ENCODE measurements at regions not wholly inside any gene's neighbourhood (a gene's known extent, or its start where the extent isn't known, plus 50 kb on each side); places are given as distances from the start of the nearest gene placed in this dataset.

DNA sequence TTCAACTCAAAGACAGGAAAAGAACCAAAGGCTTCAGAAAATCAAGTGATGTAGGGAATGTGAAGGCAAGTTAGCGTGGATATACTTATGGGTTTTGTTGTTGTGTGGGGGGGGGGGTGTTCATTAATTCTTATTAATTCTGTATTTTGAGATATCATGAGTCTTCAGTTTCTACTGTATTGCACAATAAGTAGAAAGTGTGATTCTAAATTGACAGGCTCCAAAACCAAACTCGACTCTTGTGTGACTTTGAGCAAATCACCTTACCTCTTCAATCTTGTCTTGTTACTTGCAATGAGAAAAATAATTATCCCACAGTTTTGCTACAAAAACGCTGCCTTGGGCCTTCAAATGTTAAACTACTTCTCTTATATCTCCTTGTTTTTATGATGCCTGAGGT is 453.9 kb upstream of the GOT2 start:
- Mint-ChIP-seq H3K36me3 (ENCODE audit: low read depth) (no peaks in the 10 kb centered on the region), H3K4me3 (no peak overlapping the region), H3K9me3 (no peaks in the 10 kb centered on the region), H3K27me3 (no peaks in the 10 kb centered on the region), H3K4me1 (ENCODE audit: low read depth) (no peaks in the 10 kb centered on the region), H3K27ac (no peak overlapping the region)

DNA sequence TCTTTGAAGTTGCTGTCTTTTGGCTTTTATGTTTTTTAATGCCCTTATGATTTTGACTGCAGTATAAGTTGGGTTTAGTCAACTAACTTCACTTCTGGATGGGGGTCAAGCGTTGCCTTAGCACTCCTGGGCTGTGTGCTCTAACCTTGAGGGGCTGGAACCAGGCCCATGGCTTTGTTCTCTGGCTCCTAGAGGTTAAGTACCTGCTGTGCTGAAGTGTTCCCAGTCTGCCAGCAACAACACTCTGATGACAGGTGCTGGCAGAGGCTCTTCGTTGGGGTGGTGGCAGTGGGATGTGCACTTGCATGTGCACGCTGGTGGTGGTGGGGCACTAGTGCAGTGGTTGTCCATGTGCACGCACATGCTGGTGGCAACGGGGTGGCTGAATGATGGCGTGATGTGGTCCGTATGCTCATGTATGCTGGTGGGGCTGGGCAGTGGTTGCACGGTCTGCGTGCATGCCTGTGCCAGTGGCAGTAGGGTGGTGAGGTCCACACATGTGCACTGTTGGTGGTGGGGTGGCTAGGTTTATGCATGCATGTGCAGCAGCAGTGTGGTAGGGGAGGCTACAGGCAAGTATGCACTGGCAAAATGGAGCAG is 447.8 kb upstream of the GOT2 start:
- Mint-ChIP-seq H3K9me3 (no peaks in the 10 kb centered on the region), H3K4me3 (no peak overlapping the region), H3K27ac (no peak overlapping the region), H3K27me3 (no peaks in the 10 kb centered on the region), H3K4me1 (ENCODE audit: low read depth) (no peaks in the 10 kb centered on the region), H3K36me3 (ENCODE audit: low read depth) (no peaks in the 10 kb centered on the region)

DNA sequence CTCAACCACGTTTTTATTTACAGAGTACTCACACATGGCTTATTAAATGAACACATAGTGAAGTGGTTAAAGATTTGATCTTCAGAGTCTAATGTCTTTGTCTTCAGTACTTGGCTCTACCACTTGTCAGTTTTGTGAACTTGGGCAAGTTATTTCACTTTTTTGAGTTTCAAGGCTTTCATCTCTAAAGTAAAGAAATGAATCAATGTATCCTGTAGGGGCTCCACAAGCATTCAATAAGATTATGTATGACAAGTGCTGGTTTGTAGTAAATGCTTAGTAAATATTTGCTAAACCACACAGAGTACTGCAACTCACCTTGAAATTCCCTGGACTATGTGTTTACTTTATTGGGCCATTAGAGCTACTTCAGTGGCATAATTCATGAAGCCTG is 446.0 kb upstream of the GOT2 start:
- no peak overlapping the region for H3K27ac Mint-ChIP-seq
- H3K27me3 Mint-ChIP-seq = no peaks in the 10 kb centered on the region
- H3K9me3 Mint-ChIP-seq = no peaks in the 10 kb centered on the region
- H3K36me3 Mint-ChIP-seq (ENCODE audit: low read depth) = no peaks in the 10 kb centered on the region
- H3K4me1 Mint-ChIP-seq (ENCODE audit: low read depth) = no peaks in the 10 kb centered on the region
- H3K4me3 Mint-ChIP-seq = no peak overlapping the region

DNA sequence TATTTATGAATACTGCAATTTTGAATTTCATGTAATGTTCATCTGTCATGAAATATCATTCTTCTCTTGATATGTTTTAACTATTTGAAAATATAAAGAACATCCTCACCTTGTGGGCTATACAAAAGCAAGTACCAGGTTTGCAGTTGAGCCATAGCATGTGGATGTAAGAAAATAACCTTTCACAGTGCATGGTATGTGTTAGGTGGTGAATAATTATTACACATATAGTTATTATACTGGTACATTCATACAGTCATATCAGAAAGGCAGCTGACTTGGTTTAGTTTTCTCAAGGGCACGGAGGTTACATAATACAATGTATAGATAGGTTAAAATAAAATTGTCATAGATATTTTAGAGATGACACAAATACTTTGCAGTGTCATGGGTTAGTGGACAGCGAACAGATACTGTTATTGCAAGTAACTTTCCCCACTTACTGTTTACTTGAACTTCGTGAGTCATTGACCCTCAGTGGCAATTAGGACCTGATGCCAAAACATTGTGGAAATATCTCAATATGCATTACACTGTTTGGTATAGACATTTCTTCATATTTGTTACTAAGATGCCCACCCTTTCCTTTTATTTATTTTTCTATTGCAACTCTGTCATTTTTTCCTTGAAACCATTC is 445.4 kb upstream of the GOT2 start:
- Mint-ChIP-seq H3K9me3 (no peaks in the 10 kb centered on the region), H3K36me3 (ENCODE audit: low read depth) (no peaks in the 10 kb centered on the region), H3K4me3 (no peak overlapping the region), H3K4me1 (ENCODE audit: low read depth) (no peaks in the 10 kb centered on the region), H3K27me3 (no peaks in the 10 kb centered on the region), H3K27ac (no peak overlapping the region)

DNA sequence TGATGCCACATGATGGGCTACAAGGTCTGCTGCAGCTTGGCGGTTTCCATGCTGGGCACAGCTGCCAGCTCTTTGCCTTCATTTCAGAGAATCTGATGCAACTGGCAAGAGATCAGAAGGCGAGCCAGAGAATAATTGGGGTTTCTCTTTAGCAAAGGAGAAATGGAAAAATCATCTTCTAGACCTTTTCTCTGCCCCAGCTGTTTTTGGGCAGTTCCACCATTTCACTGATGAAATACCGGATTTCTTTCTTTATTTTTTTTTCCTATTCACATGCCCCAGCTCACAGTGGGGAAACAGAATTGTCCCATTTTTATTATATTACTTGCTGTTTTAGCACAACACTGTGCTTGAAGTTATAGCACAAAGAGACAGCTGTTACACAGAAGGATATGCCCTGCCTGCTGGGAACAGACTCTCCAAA is 439.3 kb upstream of the GOT2 start:
- Mint-ChIP-seq H3K9me3 (no peaks in the 10 kb centered on the region), H3K27me3 (no peaks in the 10 kb centered on the region), H3K36me3 (ENCODE audit: low read depth) (no peaks in the 10 kb centered on the region), H3K4me1 (ENCODE audit: low read depth) (no peaks in the 10 kb centered on the region), H3K27ac (no peak overlapping the region), H3K4me3 (no peak overlapping the region)

DNA sequence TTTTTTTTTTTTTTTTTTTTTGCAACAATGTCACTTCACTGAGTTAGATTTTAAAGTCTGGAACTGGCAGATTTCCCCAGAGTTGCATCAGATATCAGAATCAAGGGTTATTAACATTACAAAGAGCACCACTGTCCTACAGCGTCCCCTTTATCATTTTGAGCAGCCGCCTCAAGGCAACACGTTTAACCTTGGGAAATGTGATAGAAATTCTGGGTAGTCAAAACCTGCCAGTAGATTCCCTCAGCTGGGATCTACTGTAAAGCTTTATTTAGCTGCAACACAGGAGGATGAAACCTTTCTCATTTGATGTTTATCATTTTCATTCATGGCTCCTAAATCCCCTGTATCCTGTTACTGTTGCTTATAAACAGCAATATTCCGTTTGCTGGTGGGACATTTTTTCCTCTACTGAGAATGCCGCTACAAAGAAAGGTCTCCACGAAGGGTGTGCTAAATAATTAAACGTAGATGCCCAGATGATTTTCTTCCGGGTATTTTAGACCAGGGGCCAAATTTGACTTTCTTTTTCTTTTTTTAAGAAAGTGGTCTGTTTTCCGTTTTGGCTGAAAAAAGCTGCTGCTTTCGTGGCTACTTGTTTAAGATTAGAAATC is 436.1 kb upstream of the GOT2 start:
- Mint-ChIP-seq H3K36me3 (ENCODE audit: low read depth) (no peaks in the 10 kb centered on the region), H3K4me3 (no peak overlapping the region), H3K4me1 (ENCODE audit: low read depth) (no peaks in the 10 kb centered on the region), H3K27ac (no peak overlapping the region), H3K27me3 (no peaks in the 10 kb centered on the region), H3K9me3 (no peaks in the 10 kb centered on the region)

DNA sequence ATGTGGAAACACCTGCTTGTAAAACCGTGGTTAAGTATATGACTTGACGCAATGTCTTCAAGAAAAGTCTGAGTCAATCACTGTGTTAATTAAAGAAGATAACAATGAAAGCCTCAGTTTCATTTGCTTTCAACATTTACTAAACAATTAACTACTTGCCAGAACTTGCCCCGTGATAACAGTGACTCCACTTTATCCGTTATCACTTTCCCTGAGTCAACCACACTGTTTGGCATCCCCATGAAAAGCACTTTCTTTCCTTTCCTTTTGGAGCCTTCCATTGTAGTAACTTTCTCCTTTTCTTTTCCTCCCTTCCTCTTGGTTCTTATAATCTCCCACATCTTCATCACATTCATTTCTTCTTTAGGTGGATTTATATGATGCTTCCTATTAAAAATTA is 435.1 kb upstream of the GOT2 start:
- Mint-ChIP-seq H3K27ac (no peak overlapping the region), H3K27me3 (no peaks in the 10 kb centered on the region), H3K9me3 (no peaks in the 10 kb centered on the region), H3K4me3 (no peak overlapping the region), H3K4me1 (ENCODE audit: low read depth) (no peaks in the 10 kb centered on the region), H3K36me3 (ENCODE audit: low read depth) (no peaks in the 10 kb centered on the region)

DNA sequence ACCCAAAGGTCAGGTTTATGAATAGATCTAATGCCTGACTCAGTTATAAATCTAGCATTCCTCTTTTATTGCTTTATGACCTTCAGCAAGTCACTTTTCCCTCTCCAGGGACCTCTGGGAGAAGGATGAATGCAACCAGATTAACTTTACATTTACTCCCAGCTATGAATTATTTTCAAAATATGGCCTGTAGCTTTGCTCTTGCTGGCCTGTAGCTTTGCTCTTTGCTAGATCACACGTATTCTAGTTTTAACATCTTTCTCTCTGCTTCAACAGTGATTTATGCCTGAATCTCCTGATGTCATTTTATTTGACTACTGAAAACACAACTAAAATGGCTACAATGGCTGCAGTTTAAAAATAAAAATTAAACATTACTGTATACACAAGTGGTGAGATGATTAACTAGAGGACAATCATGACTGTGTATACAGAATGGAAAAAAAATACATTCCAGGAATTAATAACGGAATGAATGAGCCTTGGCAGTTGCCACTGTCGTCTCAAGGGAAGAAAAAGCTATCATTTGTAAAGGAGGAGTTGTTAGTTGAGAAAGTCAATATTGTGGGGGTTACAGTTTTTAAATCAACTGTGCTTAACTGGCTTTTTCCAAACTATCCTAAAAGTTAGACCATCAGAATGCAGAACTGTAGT is 434.5 kb upstream of the GOT2 start:
- Mint-ChIP-seq H3K36me3 (ENCODE audit: low read depth) (no peaks in the 10 kb centered on the region), H3K4me1 (ENCODE audit: low read depth) (no peaks in the 10 kb centered on the region), H3K9me3 (no peaks in the 10 kb centered on the region), H3K27me3 (no peaks in the 10 kb centered on the region), H3K27ac (no peak overlapping the region), H3K4me3 (no peak overlapping the region)

DNA sequence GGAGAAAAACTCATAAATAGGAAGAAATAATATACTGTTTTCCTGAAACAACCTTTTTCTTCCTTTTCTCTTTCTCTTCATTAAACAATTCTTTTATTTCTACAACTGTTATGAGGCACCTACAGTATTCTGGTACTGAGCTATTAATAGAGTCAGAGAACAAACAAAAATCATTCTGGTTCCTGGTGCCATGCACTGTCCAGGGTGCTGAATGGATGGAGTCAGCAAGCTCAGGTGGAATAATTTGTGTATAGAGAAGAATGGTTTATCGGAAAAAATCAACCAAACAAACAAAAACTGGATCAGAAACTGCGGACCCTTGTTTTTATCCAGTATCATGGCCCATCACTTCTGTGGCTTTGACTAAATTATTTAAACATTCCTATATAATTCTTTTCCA is 430.3 kb upstream of the GOT2 start:
- H3K9me3 Mint-ChIP-seq = no peaks in the 10 kb centered on the region
- no peak overlapping the region for H3K27ac Mint-ChIP-seq
- H3K36me3 Mint-ChIP-seq (ENCODE audit: low read depth) = no peaks in the 10 kb centered on the region
- no peak overlapping the region for H3K4me3 Mint-ChIP-seq
- H3K4me1 Mint-ChIP-seq (ENCODE audit: low read depth) = no peaks in the 10 kb centered on the region
- no peaks in the 10 kb centered on the region for H3K27me3 Mint-ChIP-seq

DNA sequence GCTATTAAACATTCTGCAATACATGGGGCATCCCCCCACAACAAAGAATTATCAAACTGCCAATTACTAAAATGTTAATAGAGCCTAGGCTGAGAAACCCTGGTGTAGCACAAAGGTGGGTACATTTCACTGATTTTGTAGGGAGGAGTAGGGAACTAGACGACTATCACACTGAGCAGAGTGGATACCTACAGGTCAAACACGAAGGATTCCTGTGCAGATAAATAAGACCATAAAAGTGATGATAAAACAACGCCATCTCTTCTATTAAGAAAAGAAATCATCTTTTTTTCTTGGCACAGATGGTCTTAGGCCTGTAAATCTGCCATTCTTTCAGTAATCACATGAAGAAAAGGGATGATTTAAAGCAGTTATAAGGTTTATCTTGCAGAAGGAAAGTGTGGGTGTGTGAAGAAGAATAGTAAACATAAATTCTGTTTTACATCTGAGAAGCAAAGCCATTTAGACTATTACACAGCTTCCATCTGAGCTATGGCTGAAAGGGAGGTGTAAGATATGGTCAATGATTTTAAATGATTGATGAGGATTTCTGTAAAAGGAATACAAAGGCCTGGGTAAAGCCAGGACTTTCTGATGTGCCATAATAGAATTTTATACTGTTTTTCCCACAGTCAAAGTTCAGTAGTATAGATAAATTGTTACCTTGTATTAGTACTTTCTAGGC is 429.4 kb upstream of the GOT2 start:
- Mint-ChIP-seq H3K9me3 (no peaks in the 10 kb centered on the region), H3K4me1 (ENCODE audit: low read depth) (no peaks in the 10 kb centered on the region), H3K4me3 (no peak overlapping the region), H3K36me3 (ENCODE audit: low read depth) (no peaks in the 10 kb centered on the region), H3K27ac (no peak overlapping the region), H3K27me3 (no peaks in the 10 kb centered on the region)

DNA sequence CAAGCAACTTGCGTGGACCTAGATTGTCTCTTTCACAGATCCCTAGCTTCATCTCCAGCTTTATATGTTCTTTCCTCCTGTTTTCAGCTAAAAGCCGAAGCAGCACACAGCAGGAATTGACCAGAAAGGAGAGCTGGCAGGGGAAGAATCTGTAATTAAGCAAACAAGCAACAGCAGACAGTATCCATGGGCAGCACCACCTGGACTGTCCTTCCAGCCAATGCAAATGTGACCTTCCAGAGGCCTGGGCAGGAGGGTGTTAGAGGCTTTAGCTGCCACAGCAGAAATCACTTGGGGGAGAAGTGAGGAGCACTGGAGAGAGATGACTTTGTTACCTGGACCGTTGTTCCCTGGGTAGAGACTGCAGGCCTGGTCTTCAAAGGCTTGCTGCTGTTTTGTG is 427.6 kb upstream of the GOT2 start:
- Mint-ChIP-seq H3K4me3 (no peak overlapping the region), H3K4me1 (ENCODE audit: low read depth) (no peaks in the 10 kb centered on the region), H3K27ac (no peak overlapping the region), H3K9me3 (no peaks in the 10 kb centered on the region), H3K27me3 (no peaks in the 10 kb centered on the region), H3K36me3 (ENCODE audit: low read depth) (no peaks in the 10 kb centered on the region)

DNA sequence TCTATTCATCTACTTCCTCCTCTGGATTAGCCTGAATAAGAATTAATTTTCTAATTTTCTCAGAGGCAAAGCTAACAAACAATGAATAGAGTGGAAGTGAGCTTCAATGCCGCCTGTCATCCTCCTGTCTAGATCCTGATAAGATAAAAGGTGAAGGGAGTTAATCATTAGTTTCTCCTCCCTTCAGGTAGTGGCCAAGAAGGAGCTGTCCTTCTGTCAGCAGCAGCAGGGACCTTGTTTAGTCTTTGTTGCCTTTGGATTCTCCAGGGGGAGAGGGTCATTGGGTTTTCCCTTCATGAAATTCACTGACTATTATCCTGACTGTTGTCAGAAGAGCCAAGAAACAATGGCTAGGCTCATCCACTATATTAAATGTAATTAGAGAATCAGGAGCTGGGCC is 420.2 kb upstream of the GOT2 start:
- no peaks in the 10 kb centered on the region for H3K36me3 Mint-ChIP-seq (ENCODE audit: low read depth)
- H3K27me3 Mint-ChIP-seq = no peaks in the 10 kb centered on the region
- no peaks in the 10 kb centered on the region for H3K4me1 Mint-ChIP-seq (ENCODE audit: low read depth)
- H3K9me3 Mint-ChIP-seq = no peaks in the 10 kb centered on the region
- no peak overlapping the region for H3K27ac Mint-ChIP-seq
- H3K4me3 Mint-ChIP-seq = no peak overlapping the region

DNA sequence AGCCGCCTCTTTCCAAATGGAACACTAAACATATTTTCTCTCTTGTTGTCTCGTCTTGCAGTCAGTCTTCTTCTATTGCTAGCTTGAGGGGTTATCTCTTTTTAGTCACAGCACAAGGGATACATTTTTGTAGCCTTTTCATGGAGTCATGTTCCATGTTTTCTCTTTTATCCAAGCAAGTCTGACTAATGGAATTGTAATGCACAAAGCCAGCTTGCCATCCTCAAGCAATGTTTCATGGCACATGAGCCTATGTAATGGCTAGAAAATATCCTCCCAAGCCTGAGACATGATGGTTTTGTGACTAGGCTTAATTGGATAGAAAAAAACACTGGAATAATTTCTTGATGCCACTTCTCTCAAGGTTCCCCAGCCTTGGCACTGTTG is 414.6 kb upstream of the GOT2 start:
- H3K4me1 Mint-ChIP-seq (ENCODE audit: low read depth) = no peaks in the 10 kb centered on the region
- no peaks in the 10 kb centered on the region for H3K27me3 Mint-ChIP-seq
- H3K9me3 Mint-ChIP-seq = no peaks in the 10 kb centered on the region
- no peak overlapping the region for H3K27ac Mint-ChIP-seq
- H3K36me3 Mint-ChIP-seq (ENCODE audit: low read depth) = no peaks in the 10 kb centered on the region
- no peak overlapping the region for H3K4me3 Mint-ChIP-seq

DNA sequence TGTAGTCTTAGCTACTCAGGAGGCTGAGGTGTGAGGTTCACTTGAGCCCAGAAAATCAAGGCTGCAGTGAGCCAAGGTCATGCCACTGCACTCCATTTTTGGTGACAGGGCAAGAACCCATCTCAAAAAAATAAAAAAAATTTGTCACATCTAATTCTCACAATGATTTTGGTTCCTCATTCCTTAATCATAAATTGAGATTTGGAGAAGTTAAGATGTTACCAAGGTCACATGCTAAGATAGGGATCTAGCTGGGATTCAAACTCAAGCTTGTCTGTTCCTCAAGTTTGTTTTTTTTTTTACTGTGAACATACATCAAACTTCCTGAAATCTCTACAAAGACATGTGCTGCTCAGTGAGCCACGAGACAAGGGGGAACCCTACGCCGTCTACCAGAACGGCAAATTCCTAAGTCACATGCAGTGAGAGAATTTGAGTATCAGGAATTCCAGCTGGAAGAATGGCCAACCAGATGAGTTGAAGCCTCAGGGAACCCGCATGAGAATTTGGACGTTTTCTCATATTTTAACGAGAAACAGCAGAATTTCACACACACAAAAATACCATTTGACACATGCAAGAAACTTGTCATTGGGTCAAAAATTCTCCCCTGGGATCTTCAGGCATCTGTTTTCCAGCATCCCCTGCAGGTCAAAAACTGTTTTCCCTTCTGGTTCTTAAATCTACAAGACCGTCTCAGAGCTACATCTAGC is 414.1 kb upstream of the GOT2 start:
- H3K27ac Mint-ChIP-seq = no peak overlapping the region
- no peak overlapping the region for H3K4me3 Mint-ChIP-seq
- no peaks in the 10 kb centered on the region for H3K4me1 Mint-ChIP-seq (ENCODE audit: low read depth)
- no peaks in the 10 kb centered on the region for H3K27me3 Mint-ChIP-seq
- no peaks in the 10 kb centered on the region for H3K9me3 Mint-ChIP-seq
- no peaks in the 10 kb centered on the region for H3K36me3 Mint-ChIP-seq (ENCODE audit: low read depth)

DNA sequence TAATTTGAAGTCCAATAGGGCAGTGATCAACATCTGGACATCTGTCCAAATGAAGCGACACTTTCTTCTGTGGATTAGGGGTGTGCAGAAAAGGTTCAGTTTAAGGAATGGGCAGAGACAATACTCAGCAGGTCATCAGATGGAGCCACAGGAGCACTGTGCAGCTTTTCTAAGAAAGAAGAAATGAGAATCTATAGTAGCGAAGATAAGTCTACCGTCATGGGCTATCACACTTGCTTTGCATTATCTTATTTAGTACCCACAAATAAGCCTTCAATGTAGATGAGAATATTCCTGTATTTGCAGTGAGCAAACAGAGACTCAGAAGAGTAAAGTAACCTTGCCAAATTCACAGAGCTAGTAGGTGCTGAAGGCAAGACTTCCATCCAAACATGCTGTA is 412.0 kb upstream of the GOT2 start:
- Mint-ChIP-seq H3K36me3 (ENCODE audit: low read depth) (no peaks in the 10 kb centered on the region), H3K4me1 (ENCODE audit: low read depth) (no peaks in the 10 kb centered on the region), H3K4me3 (no peak overlapping the region), H3K27me3 (no peaks in the 10 kb centered on the region), H3K27ac (no peak overlapping the region), H3K9me3 (peaks cover 3% of the 10 kb centered on the region)
